Left kidney (tissue), 1 donor: ENCODE measurements at regions not wholly inside any gene's neighbourhood (a gene's known extent, or its start where the extent isn't known, plus 50 kb on each side); places are given as distances from the start of the nearest gene placed in this dataset.
"Not testable (repeated sequence)": the region's sequence is repeated elsewhere in the genome, so short reads cannot be mapped to it uniquely, and the experiment has no call there.

Experiments
- DNase-seq: peaks from one replicate; pipeline ENCODE4 v3.0.0-alpha.2; 2013

GRCh38 chr11:116698080-116698479, 74.7 kb downstream of the BUD13 start:
- DNase-seq: no peak

GRCh38 chr11:116697639-116698038, 75.1 kb downstream of the BUD13 start:
- DNase-seq: no peak

- DNase-seq: no peak
Measured at GRCh38 chr11:116697011-116697410, 75.8 kb downstream of the BUD13 start.

GRCh38 chr11:116696381-116696941, 76.3 kb downstream of the BUD13 start:
- DNase-seq: no peak

GRCh38 chr11:116695657-116696254, 77.0 kb downstream of the BUD13 start:
- DNase-seq: no peak

GRCh38 chr11:116694815-116695590, 77.8 kb downstream of the BUD13 start:
- no peak for DNase-seq

GRCh38 chr11:116694349-116694725, 78.5 kb downstream of the BUD13 start:
- no peak for DNase-seq

- no peak for DNase-seq
Measured at GRCh38 chr11:116693593-116694348, 79.0 kb downstream of the BUD13 start.

- no peak for DNase-seq
Measured at GRCh38 chr11:116693102-116693570, 79.7 kb downstream of the BUD13 start.

GRCh38 chr11:116692318-116693101, 80.3 kb downstream of the BUD13 start:
- no peak for DNase-seq

GRCh38 chr11:116691771-116692177, 81.0 kb downstream of the BUD13 start:
- no peak for DNase-seq

- DNase-seq: no peak
Measured at GRCh38 chr11:116690611-116691010, 82.2 kb downstream of the BUD13 start.

- no peak for DNase-seq
Measured at GRCh38 chr11:116689413-116690127, 83.2 kb downstream of the BUD13 start.

- no peak for DNase-seq
Measured at GRCh38 chr11:116688202-116688540, 84.6 kb downstream of the BUD13 start.

- no peak for DNase-seq
Measured at GRCh38 chr11:116687458-116688201, 85.2 kb downstream of the BUD13 start.

GRCh38 chr11:116686866-116687265, 85.9 kb downstream of the BUD13 start:
- DNase-seq: no peak

GRCh38 chr11:116683982-116684381, 88.8 kb downstream of the BUD13 start:
- DNase-seq: no peak

GRCh38 chr11:116680349-116681125, 92.2 kb downstream of the BUD13 start:
- DNase-seq: no peak

GRCh38 chr11:116678887-116679286, 93.9 kb downstream of the BUD13 start:
- DNase-seq: no peak

GRCh38 chr11:116667318-116667717, 105.5 kb downstream of the BUD13 start:
- not testable (repeated sequence) for DNase-seq
